SK-N-SH (cell line): ENCODE measurements at regions not wholly inside any gene's neighbourhood (a gene's known extent, or its start where the extent isn't known, plus 50 kb on each side); places are given as distances from the start of the nearest gene placed in this dataset.
A peak's percentile ranks its signal among the peaks of the same experiment; 100 is the strongest.

Experiments used
- CTCF ChIA-PET: fragments of 300-600, 350-600 bp; formaldehyde crosslinking; extraction: SDS; loops from one replicate; lab custom pipeline; 2021; lab: Yijun Ruan, JAX
- POLR2A ChIA-PET: fragments of 350-600 bp; sonication (Branson Sonifier 250); formaldehyde crosslinking; extraction: SDS; loops from one replicate; lab custom pipeline; 2020; ENCODE audit warnings: antibody characterized with exemption, inconsistent platforms; lab: Yijun Ruan, JAX
- DNase-seq: peaks from one replicate; pipeline ENCODE4 v3.0.0; 2012
- H2AFZ ChIP-seq: fragments of 200-600 bp; sonication (generic); 2 replicates; pipeline ENCODE4 v1.8.1; 2016; ENCODE audit warnings: antibody characterized with exemption, mild to moderate bottlenecking, low read depth
- H3F3A ChIP-seq: fragments of 200-600 bp; sonication (generic); replicated peaks from 2 replicates; pipeline ENCODE3; 2016; ENCODE audit warnings: antibody characterized with exemption, mild to moderate bottlenecking; ENCODE audit not compliant: insufficient read depth
- H3K27ac ChIP-seq, 2 experiments: fragments of 200-500 bp in 1 of 2; fragments of 200-600 bp in 1 of 2; sonication (Bioruptor generic) in 1 of 2; sonication (generic), shearing (Covaris generic) in 1 of 2; 2 replicates each; pipeline versions ENCODE4 v1.5.1 to v1.6.1; 2014 to 2016; ENCODE audit warnings: low read depth in 2 of 2, inconsistent platforms in 1 of 2, low read length in 1 of 2, mild to moderate bottlenecking in 1 of 2, mixed read lengths in 1 of 2
- H3K27me3 ChIP-seq: fragments of 200-600 bp; sonication (generic), shearing (Covaris generic); 2 replicates; pipeline ENCODE4 v1.6.1; 2016; ENCODE audit warnings: mixed run types; ENCODE audit not compliant: insufficient read depth
- H3K36me3 ChIP-seq, 2 experiments: fragments of 200-500 bp in 1 of 2; fragments of 200-600 bp in 1 of 2; sonication (Bioruptor generic) in 1 of 2; sonication (generic) in 1 of 2; replicated peaks in 1 of 2; 2 replicates each; pipeline versions ENCODE3 to v1.5.1; 2014 to 2016; ENCODE audit warnings: low read length in 1 of 2, mild to moderate bottlenecking in 1 of 2; ENCODE audit not compliant: insufficient read depth in 2 of 2, control insufficient read depth in 1 of 2
- H3K4me1 ChIP-seq, 2 experiments: fragments of 200-500 bp in 1 of 2; fragments of 200-600 bp in 1 of 2; sonication (Bioruptor generic) in 1 of 2; sonication (generic), shearing (Covaris generic) in 1 of 2; 2 replicates each; pipeline versions ENCODE4 v1.5.1 to v1.6.1; 2014 to 2016; ENCODE audit warnings: low read depth in 1 of 2, low read length in 1 of 2, mixed run types in 1 of 2; ENCODE audit not compliant: insufficient read depth in 2 of 2, control insufficient read depth in 1 of 2
- H3K4me2 ChIP-seq: fragments of 200-600 bp; sonication (generic), shearing (Covaris generic); 2 replicates; pipeline ENCODE4 v1.6.1; 2017; ENCODE audit warnings: mixed run types
- H3K4me3 ChIP-seq, 2 experiments: fragments of 200-500 bp in 1 of 2; fragments of 200-600 bp in 1 of 2; sonication (Bioruptor generic) in 1 of 2; sonication (generic), shearing (Covaris generic) in 1 of 2; 2 replicates each; pipeline versions ENCODE4 v1.5.1 to v1.8.1; 2014 to 2016; ENCODE audit warnings: low read depth in 2 of 2, inconsistent platforms in 1 of 2, low read length in 1 of 2, mild to moderate bottlenecking in 1 of 2, mixed read lengths in 1 of 2, moderate library complexity in 1 of 2
- H3K79me2 ChIP-seq: fragments of 200-600 bp; sonication (generic); 2 replicates; pipeline ENCODE4 v1.8.1; 2017; ENCODE audit warnings: mild to moderate bottlenecking; ENCODE audit not compliant: insufficient read depth
- H3K9ac ChIP-seq: fragments of 200-600 bp; sonication (generic); 2 replicates; pipeline ENCODE4 v1.6.1; 2017; ENCODE audit warnings: mixed run types
- H3K9me2 ChIP-seq: fragments of 200-600 bp; sonication (generic); 2 replicates; pipeline ENCODE4 v1.6.1; 2017; ENCODE audit warnings: mixed run types
- H3K9me3 ChIP-seq: fragments of 200-600 bp; sonication (generic); 2 replicates; pipeline ENCODE4 v1.6.1; 2017; ENCODE audit warnings: mixed run types, mild to moderate bottlenecking, moderate library complexity
- H4K20me1 ChIP-seq: fragments of 200-600 bp; sonication (generic); 2 replicates; pipeline ENCODE4 v1.6.1; 2017; ENCODE audit warnings: mild to moderate bottlenecking, mixed run types; ENCODE audit not compliant: insufficient read depth
- CTCF ChIP-seq: fragments of 200-600 bp; sonication (generic); IDR thresholded peaks from 2 replicates; pipeline ENCODE4 v1.6.1; 2017; ENCODE audit warnings: antibody characterized with exemption, mild to moderate bottlenecking, moderate library complexity
- GABPA ChIP-seq: IDR thresholded peaks from 2 replicates; pipeline ENCODE4 v1.4.0; 2012; ENCODE audit warnings: low read depth, mild to moderate bottlenecking
- MXI1 ChIP-seq: IDR thresholded peaks from 2 replicates; pipeline ENCODE4 v1.6.1; 2012; ENCODE audit warnings: mild to moderate bottlenecking, low read depth, low read length, improper control_type of control experiment
- TAF1 ChIP-seq: IDR thresholded peaks from 2 replicates; pipeline ENCODE4 v1.6.1; 2012; ENCODE audit warnings: low read depth, mild to moderate bottlenecking, low read length, moderate library complexity, borderline replicate concordance
- TCF12 ChIP-seq: IDR thresholded peaks from 2 replicates; pipeline ENCODE4 v1.4.0; 2012
- USF1 ChIP-seq: IDR thresholded peaks from 2 replicates; pipeline ENCODE4 v1.4.0; 2012; ENCODE audit warnings: low read depth, borderline replicate concordance
- USF2 ChIP-seq: fragments of 150-350 bp; IDR thresholded peaks from 2 replicates; pipeline ENCODE4 v1.6.1; 2017; ENCODE audit warnings: antibody characterized with exemption, low read length, low read depth, borderline replicate concordance
- WGBS: methylation state at CpG from one replicate; pipeline ENCODE4 v1.1.6; 2017; ENCODE audit warnings: low lambda C conversion rate; 5-methylcytosine and 5-hydroxymethylcytosine counted together
- TF ChIP-seq, protein P1 (sequence below): IDR thresholded peaks from 2 replicates; pipeline ENCODE4 v1.6.1; 2012; ENCODE audit warnings: mild to moderate bottlenecking, low read depth, low read length, moderate library complexity

DNA sequence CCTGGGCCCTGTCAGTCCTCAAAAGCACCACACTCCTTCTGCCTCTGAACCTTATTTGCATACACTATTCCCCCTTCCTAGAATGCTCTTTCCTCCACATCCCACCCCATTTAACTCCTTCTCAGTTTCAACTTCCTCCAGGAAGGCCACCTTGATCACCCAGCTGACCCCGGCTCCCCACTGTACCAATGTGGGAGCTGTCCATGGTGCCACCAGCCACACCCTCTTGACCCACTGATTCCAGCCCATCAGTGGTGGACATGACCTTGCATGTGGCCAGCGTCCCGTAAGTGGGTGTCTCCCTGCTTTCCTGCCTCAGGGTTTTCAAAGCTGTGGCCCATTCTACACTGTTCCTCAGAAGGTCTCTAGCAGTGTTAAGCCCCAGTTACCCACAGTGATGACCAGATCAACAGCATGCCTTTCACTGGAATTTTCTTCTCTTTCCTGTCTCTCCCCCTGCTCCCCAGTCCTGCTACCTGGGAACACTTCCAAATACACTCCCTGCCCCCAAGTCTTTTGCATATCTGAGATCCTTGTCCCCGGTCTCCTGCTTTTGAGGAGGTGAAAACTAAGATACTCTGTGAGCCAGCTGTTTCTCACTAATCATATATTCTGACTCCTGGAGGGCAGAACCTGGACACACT lies 346.6 kb downstream of the MN1 start:
- H3K9me3 ChIP-seq = no peaks in the 10 kb centered on the region
- H3F3A ChIP-seq = peaks cover 23% of the 10 kb centered on the region
- no peaks in the 10 kb centered on the region for H3K36me3 ChIP-seq
- H2AFZ ChIP-seq = no peak overlapping the region
- H3K9me2 ChIP-seq = no peaks in the 10 kb centered on the region
- WGBS = 92% methylated on average over 4 of the region's 4 CpGs
- H3K27ac ChIP-seq = no peak overlapping the region
- no peak for DNase-seq
- no peak overlapping the region for H3K4me2 ChIP-seq
- POLR2A ChIA-PET = no interaction called here
- H3K4me3 ChIP-seq = no peak overlapping the region
- no peaks in the 10 kb centered on the region for H3K27me3 ChIP-seq
- CTCF ChIA-PET = no interaction called here
- no peak overlapping the region for H3K9ac ChIP-seq
- TF ChIP-seq GABPA = no peak
- TF ChIP-seq, protein P1, sequence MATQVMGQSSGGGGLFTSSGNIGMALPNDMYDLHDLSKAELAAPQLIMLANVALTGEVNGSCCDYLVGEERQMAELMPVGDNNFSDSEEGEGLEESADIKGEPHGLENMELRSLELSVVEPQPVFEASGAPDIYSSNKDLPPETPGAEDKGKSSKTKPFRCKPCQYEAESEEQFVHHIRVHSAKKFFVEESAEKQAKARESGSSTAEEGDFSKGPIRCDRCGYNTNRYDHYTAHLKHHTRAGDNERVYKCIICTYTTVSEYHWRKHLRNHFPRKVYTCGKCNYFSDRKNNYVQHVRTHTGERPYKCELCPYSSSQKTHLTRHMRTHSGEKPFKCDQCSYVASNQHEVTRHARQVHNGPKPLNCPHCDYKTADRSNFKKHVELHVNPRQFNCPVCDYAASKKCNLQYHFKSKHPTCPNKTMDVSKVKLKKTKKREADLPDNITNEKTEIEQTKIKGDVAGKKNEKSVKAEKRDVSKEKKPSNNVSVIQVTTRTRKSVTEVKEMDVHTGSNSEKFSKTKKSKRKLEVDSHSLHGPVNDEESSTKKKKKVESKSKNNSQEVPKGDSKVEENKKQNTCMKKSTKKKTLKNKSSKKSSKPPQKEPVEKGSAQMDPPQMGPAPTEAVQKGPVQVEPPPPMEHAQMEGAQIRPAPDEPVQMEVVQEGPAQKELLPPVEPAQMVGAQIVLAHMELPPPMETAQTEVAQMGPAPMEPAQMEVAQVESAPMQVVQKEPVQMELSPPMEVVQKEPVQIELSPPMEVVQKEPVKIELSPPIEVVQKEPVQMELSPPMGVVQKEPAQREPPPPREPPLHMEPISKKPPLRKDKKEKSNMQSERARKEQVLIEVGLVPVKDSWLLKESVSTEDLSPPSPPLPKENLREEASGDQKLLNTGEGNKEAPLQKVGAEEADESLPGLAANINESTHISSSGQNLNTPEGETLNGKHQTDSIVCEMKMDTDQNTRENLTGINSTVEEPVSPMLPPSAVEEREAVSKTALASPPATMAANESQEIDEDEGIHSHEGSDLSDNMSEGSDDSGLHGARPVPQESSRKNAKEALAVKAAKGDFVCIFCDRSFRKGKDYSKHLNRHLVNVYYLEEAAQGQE = peak; percentile 95
- TF ChIP-seq, all 33 proteins: peak for 1
- H4K20me1 ChIP-seq = no peaks in the 10 kb centered on the region
- H3K79me2 ChIP-seq = no peaks in the 10 kb centered on the region
- peaks cover 0 to 16% of the 10 kb centered on the region in 2 experiments; a peak in 1 of 4 replicates for H3K4me1 ChIP-seq

DNA sequence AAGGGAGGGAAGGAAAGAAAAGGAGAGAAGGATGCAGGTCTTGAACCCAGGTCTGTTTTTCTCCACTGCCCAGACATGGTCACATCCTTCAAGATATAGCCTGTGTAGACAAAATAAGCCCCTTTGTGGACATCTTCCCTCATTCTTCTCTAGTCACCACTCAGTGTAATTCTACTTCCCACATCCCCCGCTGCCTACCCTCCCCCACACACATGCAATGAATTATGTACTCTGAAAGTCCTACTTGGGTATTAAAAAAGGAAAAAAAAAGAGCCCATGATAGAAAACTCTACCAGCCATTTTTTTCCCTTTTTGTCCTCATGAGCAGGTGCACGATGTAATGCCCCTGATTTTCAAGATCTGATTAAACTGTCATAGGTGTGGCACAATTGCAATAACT lies 346.0 kb downstream of the MN1 start:
- no peak overlapping the region for H3K9ac ChIP-seq
- CTCF ChIA-PET = no interaction called here
- WGBS = 73% methylated on average over 2 of the region's 2 CpGs
- H3K4me1 ChIP-seq = peaks cover 0 to 21% of the 10 kb centered on the region in 2 experiments; a peak in 1 of 4 replicates
- H3K27ac ChIP-seq = no peak overlapping the region
- DNase-seq = no peak
- H3K9me3 ChIP-seq = no peaks in the 10 kb centered on the region
- no peak overlapping the region for H2AFZ ChIP-seq
- H3F3A ChIP-seq = peaks cover 29% of the 10 kb centered on the region
- H3K9me2 ChIP-seq = no peaks in the 10 kb centered on the region
- H3K27me3 ChIP-seq = no peaks in the 10 kb centered on the region
- no peak for TF ChIP-seq CTCF
- TF ChIP-seq USF2 = no peak
- no peak for TF ChIP-seq TCF12
- TF ChIP-seq MXI1 = no peak
- TF ChIP-seq TAF1 = no peak
- no peak for TF ChIP-seq USF1
- no peaks in the 10 kb centered on the region for H3K36me3 ChIP-seq
- no peaks in the 10 kb centered on the region for H4K20me1 ChIP-seq
- H3K4me3 ChIP-seq = no peak overlapping the region
- no peaks in the 10 kb centered on the region for H3K79me2 ChIP-seq
- no peak overlapping the region for H3K4me2 ChIP-seq
- POLR2A ChIA-PET = no interaction called here
